Tibial nerve (tissue), 4 donors: ENCODE measurements at regions not wholly inside any gene's neighbourhood (a gene's known extent, or its start where the extent isn't known, plus 50 kb on each side); places are given as distances from the start of the nearest gene placed in this dataset.

ENCODE experiments used
- EP300 ChIP-seq, 2 donors: sonication (generic); formaldehyde crosslinking; IDR thresholded peaks; one replicate each; pipeline ENCODE4 v1.6.1; 2017; ENCODE audit warnings: antibody characterized with exemption in 2 of 2, mild to moderate bottlenecking in 1 of 2
- POLR2A ChIP-seq, 2 donors: fragments of 450-650 bp; IDR thresholded peaks; one replicate each; pipeline ENCODE4 v1.6.1; 2017; ENCODE audit warnings: antibody characterized with exemption in 2 of 2, mild to moderate bottlenecking in 2 of 2, moderate library complexity in 2 of 2
- TF ChIP-seq, protein P1 (sequence below), 5 experiments: fragments of 200-600 bp in 3 of 5; fragments of 450-650 bp in 2 of 5; sonication (generic) in 3 of 5; IDR thresholded peaks; one replicate each; pipeline ENCODE4 v1.5.1; 2016 to 2019; ENCODE audit warnings: antibody characterized with exemption in 5 of 5, mild to moderate bottlenecking in 3 of 5, moderate library complexity in 2 of 5

DNA sequence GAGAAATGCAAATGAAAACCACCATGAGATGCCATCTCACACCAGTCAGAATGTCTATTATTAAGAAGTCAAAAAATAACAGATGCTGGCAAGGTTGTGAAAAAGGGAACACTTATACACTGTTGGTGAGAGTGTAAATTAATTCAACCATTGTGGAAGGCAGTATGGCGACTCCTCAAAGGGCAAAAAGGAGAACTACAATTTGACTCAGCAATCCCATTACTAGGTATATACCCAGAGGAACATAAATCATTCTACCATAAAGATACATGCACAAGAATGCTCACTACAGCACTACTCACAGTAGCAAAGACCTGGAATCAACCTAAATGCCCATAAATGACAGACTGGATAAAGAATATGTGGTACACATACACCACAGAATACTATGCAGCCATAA, 161.1 kb upstream of the PDGFD start:
- TF ChIP-seq, protein P1, sequence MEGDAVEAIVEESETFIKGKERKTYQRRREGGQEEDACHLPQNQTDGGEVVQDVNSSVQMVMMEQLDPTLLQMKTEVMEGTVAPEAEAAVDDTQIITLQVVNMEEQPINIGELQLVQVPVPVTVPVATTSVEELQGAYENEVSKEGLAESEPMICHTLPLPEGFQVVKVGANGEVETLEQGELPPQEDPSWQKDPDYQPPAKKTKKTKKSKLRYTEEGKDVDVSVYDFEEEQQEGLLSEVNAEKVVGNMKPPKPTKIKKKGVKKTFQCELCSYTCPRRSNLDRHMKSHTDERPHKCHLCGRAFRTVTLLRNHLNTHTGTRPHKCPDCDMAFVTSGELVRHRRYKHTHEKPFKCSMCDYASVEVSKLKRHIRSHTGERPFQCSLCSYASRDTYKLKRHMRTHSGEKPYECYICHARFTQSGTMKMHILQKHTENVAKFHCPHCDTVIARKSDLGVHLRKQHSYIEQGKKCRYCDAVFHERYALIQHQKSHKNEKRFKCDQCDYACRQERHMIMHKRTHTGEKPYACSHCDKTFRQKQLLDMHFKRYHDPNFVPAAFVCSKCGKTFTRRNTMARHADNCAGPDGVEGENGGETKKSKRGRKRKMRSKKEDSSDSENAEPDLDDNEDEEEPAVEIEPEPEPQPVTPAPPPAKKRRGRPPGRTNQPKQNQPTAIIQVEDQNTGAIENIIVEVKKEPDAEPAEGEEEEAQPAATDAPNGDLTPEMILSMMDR (IDR thresholded peaks at IDR 0.05) = no peak
- TF ChIP-seq POLR2A (IDR thresholded peaks at IDR 0.05) = no peak
- TF ChIP-seq EP300 (IDR thresholded peaks at IDR 0.05) = no peak
